Fibroblast of pulmonary artery (primary cell): ENCODE measurements at regions not wholly inside any gene's neighbourhood (a gene's known extent, or its start where the extent isn't known, plus 50 kb on each side); places are given as distances from the start of the nearest gene placed in this dataset.

Experiments used
- DNase-seq: peaks from one replicate; pipeline ENCODE4 v3.0.0-alpha.2; 2010; ENCODE audit warnings: low read depth
- H3K4me3 ChIP-seq: replicated peaks from 2 replicates; pipeline ENCODE4 v1.5.1; 2011; ENCODE audit warnings: low read depth, mild to moderate bottlenecking, control low read depth, low read length, moderate library complexity
- CTCF ChIP-seq: IDR thresholded peaks from 2 replicates; pipeline ENCODE4 v1.5.1; 2011; ENCODE audit warnings: mild to moderate bottlenecking, control low read depth, low read length, inconsistent platforms; ENCODE audit errors: missing control alignments

GRCh38 chr4:184922301-184922700, 96.0 kb upstream of the HELT start:
- no peak overlapping the region for H3K4me3 ChIP-seq
- no peak for DNase-seq
- TF ChIP-seq CTCF = no peak

- H3K4me3 ChIP-seq = no peak overlapping the region
- DNase-seq = no peak
- TF ChIP-seq CTCF = no peak
Measured at GRCh38 chr4:184924516-184924915, 93.8 kb upstream of the HELT start.

GRCh38 chr4:184929476-184929875, 88.8 kb upstream of the HELT start:
- no peak for TF ChIP-seq CTCF
- DNase-seq = no peak
- no peak overlapping the region for H3K4me3 ChIP-seq

GRCh38 chr4:184930026-184930425, 88.3 kb upstream of the HELT start:
- no peak overlapping the region for H3K4me3 ChIP-seq
- no peak for TF ChIP-seq CTCF
- no peak for DNase-seq

GRCh38 chr4:184932343-184932742, 85.9 kb upstream of the HELT start:
- no peak for DNase-seq
- no peak for TF ChIP-seq CTCF
- H3K4me3 ChIP-seq = no peak overlapping the region

- TF ChIP-seq CTCF = no peak
- H3K4me3 ChIP-seq = no peak overlapping the region
Measured at GRCh38 chr4:184933311-184933710, 85.0 kb upstream of the HELT start.

GRCh38 chr4:184934184-184934583, 84.1 kb upstream of the HELT start:
- DNase-seq = no peak
- TF ChIP-seq CTCF = no peak
- H3K4me3 ChIP-seq = no peak overlapping the region

More at GRCh38 chr4:184933311-184933710, 85.0 kb upstream of the HELT start:
- DNase-seq = no peak
